Nucleus accumbens (tissue), 56 donors: ENCODE measurements at regions not wholly inside any gene's neighbourhood (a gene's known extent, or its start where the extent isn't known, plus 50 kb on each side); places are given as distances from the start of the nearest gene placed in this dataset.

Source experiments
- DNase-seq, 56 donors: peaks; one replicate each; lab custom pipeline; 2025; lab: John Stamatoyannopoulos, UW

GRCh38 chr14:101184104-101184455 lies 280.6 kb upstream of the RTL1 start:
- no peak for DNase-seq

GRCh38 chr14:101184572-101184971 lies 281.1 kb upstream of the RTL1 start:
- no peak for DNase-seq

- DNase-seq = no peak
Measured at GRCh38 chr14:101185073-101185835, 281.7 kb upstream of the RTL1 start.

- no peak for DNase-seq
Measured at GRCh38 chr14:101185946-101186345, 282.4 kb upstream of the RTL1 start.

- no peak for DNase-seq
Measured at GRCh38 chr14:101186544-101186943, 283.0 kb upstream of the RTL1 start.

GRCh38 chr14:101186992-101187815 lies 283.7 kb upstream of the RTL1 start:
- no peak for DNase-seq

GRCh38 chr14:101187816-101188570 lies 284.5 kb upstream of the RTL1 start:
- no peak for DNase-seq

GRCh38 chr14:101188571-101188915 lies 285.0 kb upstream of the RTL1 start:
- no peak for DNase-seq

GRCh38 chr14:101189266-101189665 lies 285.7 kb upstream of the RTL1 start:
- DNase-seq = no peak

- DNase-seq = no peak
Measured at GRCh38 chr14:101189962-101190560, 286.5 kb upstream of the RTL1 start.

GRCh38 chr14:101191101-101191720 lies 287.7 kb upstream of the RTL1 start:
- no peak for DNase-seq

GRCh38 chr14:101191721-101192660 lies 288.5 kb upstream of the RTL1 start:
- DNase-seq = no peak

- DNase-seq = no peak
Measured at GRCh38 chr14:101192661-101193000, 289.1 kb upstream of the RTL1 start.

GRCh38 chr14:101193106-101193844 lies 289.8 kb upstream of the RTL1 start:
- no peak for DNase-seq

GRCh38 chr14:101193845-101194372 lies 290.4 kb upstream of the RTL1 start:
- no peak for DNase-seq

- DNase-seq = no peak
Measured at GRCh38 chr14:101194373-101195308, 291.1 kb upstream of the RTL1 start.

- no peak for DNase-seq
Measured at GRCh38 chr14:101195309-101195901, 291.9 kb upstream of the RTL1 start.
